HEK293 (cell line): ENCODE measurements at regions not wholly inside any gene's neighbourhood (a gene's known extent, or its start where the extent isn't known, plus 50 kb on each side); places are given as distances from the start of the nearest gene placed in this dataset.

Source experiments
- ZEB2 ChIP-seq: fragments of 450-650 bp; formaldehyde crosslinking; IDR thresholded peaks from 2 replicates; pipeline ENCODE4 v1.5.1; 2016; ENCODE audit warnings: missing biosample characterization, missing genetic modification characterization
- ZNF132 ChIP-seq: fragments of 450-650 bp; formaldehyde crosslinking; IDR thresholded peaks from 2 replicates; pipeline ENCODE4 v1.5.1; 2017; ENCODE audit warnings: missing biosample characterization, missing genetic modification characterization, borderline replicate concordance
- ZNF169 ChIP-seq: fragments of 450-650 bp; formaldehyde crosslinking; IDR thresholded peaks from 2 replicates; pipeline ENCODE4 v1.5.1; 2016; ENCODE audit warnings: missing biosample characterization, missing genetic modification characterization
- ZNF324 ChIP-seq: fragments of 450-650 bp; formaldehyde crosslinking; IDR thresholded peaks from 2 replicates; pipeline ENCODE4 v1.5.1; 2016; ENCODE audit warnings: missing biosample characterization, missing genetic modification characterization
- ZSCAN30 ChIP-seq: fragments of 450-650 bp; IDR thresholded peaks from 2 replicates; pipeline ENCODE4 v1.5.1; 2018; ENCODE audit warnings: missing biosample characterization, mild to moderate bottlenecking, missing genetic modification characterization, moderate library complexity
- TF ChIP-seq, protein P1 (sequence below): fragments of 450-650 bp; formaldehyde crosslinking; IDR thresholded peaks from 2 replicates; pipeline ENCODE4 v1.5.1; 2016; ENCODE audit warnings: missing biosample characterization, missing genetic modification characterization
- TF ChIP-seq, protein P2 (sequence below): fragments of 450-650 bp; IDR thresholded peaks from 2 replicates; pipeline ENCODE4 v1.5.1; 2018; ENCODE audit warnings: missing biosample characterization, mild to moderate bottlenecking, missing genetic modification characterization
- TF ChIP-seq, protein P3 (sequence below): fragments of 450-650 bp; formaldehyde crosslinking; IDR thresholded peaks from 2 replicates; pipeline ENCODE4 v1.5.1; 2016; ENCODE audit warnings: missing biosample characterization, missing genetic modification characterization

DNA sequence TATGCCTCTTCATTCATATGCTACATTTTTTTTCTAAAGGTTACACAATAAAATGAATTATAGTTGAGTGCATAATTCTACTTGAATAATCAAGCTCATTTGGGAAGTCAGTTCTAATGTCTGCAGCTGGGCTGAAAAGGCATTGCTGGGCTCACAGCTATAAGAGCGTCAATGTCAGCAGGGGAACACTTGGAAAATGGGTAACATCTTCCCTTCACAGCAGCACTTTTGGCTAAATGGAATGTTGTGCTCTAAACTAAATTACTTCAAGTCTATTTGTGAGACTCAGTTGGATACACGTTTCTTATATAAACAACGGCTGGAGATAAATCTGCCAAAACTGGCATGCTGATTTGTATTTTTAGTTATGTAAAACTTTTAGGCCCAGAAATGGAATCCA is 357.8 kb downstream of the TBL1XR1 start:
- TF ChIP-seq, protein P1, sequence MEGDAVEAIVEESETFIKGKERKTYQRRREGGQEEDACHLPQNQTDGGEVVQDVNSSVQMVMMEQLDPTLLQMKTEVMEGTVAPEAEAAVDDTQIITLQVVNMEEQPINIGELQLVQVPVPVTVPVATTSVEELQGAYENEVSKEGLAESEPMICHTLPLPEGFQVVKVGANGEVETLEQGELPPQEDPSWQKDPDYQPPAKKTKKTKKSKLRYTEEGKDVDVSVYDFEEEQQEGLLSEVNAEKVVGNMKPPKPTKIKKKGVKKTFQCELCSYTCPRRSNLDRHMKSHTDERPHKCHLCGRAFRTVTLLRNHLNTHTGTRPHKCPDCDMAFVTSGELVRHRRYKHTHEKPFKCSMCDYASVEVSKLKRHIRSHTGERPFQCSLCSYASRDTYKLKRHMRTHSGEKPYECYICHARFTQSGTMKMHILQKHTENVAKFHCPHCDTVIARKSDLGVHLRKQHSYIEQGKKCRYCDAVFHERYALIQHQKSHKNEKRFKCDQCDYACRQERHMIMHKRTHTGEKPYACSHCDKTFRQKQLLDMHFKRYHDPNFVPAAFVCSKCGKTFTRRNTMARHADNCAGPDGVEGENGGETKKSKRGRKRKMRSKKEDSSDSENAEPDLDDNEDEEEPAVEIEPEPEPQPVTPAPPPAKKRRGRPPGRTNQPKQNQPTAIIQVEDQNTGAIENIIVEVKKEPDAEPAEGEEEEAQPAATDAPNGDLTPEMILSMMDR = no peak
- TF ChIP-seq, protein P2, sequence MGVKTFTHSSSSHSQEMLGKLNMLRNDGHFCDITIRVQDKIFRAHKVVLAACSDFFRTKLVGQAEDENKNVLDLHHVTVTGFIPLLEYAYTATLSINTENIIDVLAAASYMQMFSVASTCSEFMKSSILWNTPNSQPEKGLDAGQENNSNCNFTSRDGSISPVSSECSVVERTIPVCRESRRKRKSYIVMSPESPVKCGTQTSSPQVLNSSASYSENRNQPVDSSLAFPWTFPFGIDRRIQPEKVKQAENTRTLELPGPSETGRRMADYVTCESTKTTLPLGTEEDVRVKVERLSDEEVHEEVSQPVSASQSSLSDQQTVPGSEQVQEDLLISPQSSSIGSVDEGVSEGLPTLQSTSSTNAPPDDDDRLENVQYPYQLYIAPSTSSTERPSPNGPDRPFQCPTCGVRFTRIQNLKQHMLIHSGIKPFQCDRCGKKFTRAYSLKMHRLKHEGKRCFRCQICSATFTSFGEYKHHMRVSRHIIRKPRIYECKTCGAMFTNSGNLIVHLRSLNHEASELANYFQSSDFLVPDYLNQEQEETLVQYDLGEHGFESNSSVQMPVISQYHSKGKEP (tag by site-specific recombination) = no peak
- TF ChIP-seq ZNF324 (tag by site-specific recombination) = no peak
- TF ChIP-seq ZNF169 = no peak
- no peak for TF ChIP-seq ZNF132 (tag by site-specific recombination)
- no peak for TF ChIP-seq ZSCAN30 (tag by site-specific recombination)
- TF ChIP-seq, protein P3, sequence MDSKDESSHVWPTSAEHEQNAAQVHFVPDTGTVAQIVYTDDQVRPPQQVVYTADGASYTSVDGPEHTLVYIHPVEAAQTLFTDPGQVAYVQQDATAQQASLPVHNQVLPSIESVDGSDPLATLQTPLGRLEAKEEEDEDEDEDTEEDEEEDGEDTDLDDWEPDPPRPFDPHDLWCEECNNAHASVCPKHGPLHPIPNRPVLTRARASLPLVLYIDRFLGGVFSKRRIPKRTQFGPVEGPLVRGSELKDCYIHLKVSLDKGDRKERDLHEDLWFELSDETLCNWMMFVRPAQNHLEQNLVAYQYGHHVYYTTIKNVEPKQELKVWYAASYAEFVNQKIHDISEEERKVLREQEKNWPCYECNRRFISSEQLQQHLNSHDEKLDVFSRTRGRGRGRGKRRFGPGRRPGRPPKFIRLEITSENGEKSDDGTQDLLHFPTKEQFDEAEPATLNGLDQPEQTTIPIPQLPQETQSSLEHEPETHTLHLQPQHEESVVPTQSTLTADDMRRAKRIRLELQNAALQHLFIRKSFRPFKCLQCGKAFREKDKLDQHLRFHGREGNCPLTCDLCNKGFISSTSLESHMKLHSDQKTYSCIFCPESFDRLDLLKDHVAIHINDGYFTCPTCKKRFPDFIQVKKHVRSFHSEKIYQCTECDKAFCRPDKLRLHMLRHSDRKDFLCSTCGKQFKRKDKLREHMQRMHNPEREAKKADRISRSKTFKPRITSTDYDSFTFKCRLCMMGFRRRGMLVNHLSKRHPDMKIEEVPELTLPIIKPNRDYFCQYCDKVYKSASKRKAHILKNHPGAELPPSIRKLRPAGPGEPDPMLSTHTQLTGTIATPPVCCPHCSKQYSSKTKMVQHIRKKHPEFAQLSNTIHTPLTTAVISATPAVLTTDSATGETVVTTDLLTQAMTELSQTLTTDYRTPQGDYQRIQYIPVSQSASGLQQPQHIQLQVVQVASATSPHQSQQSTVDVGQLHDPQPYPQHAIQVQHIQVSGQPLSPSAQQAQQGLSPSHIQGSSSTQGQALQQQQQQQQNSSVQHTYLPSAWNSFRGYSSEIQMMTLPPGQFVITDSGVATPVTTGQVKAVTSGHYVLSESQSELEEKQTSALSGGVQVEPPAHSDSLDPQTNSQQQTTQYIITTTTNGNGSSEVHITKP = no peak
- no peak for TF ChIP-seq ZEB2 (tag by site-specific recombination)
